ENCODE measurements at regions not wholly inside any gene's neighbourhood (a gene's known extent, or its start where the extent isn't known, plus 50 kb on each side); places are given as distances from the start of the nearest gene placed in this dataset.

GRCh38 chr15:100735129-100736053 is 133.0 kb downstream of the ASB7 start:
- TF ChIP-seq CTCF (conservative IDR thresholded peaks at IDR 0.05; ENCODE audit: low read depth, low read length) (no peak), EZH2 (IDR thresholded peaks at IDR 0.05; ENCODE audit: borderline replicate concordance, low read depth, low read length, poor library complexity, severe bottlenecking) (no peak)
